GM13976 (cell line): ENCODE measurements at regions not wholly inside any gene's neighbourhood (a gene's known extent, or its start where the extent isn't known, plus 50 kb on each side); places are given as distances from the start of the nearest gene placed in this dataset.

Experiments used
- DNase-seq: peaks from one replicate; pipeline ENCODE4 v3.0.0; 2012; ENCODE audit warnings: low spot score
- CTCF ChIP-seq: IDR thresholded peaks from 2 replicates; pipeline ENCODE4 v1.5.1; 2012; ENCODE audit warnings: borderline replicate concordance, mild to moderate bottlenecking; ENCODE audit not compliant: insufficient read depth; ENCODE audit errors: extremely low read depth, missing control alignments, control extremely low read depth
- in situ Hi-C: fragments of 300-500 bp; cut with MboI; formaldehyde crosslinking; loops from one replicate; pipeline ENCODE4 v1.12.0; 2022; ENCODE audit warnings: low sequenced_read_pairs, mixed read lengths, inconsistent platforms; ENCODE audit not compliant: unreplicated experiment

GRCh38 chr7:13411151-13411550, 578.3 kb downstream of the ETV1 start:
- in situ Hi-C loops, result no loop called here
- TF ChIP-seq CTCF, result no peak
- no peak for DNase-seq

- in situ Hi-C loops, result no loop called here
- no peak for TF ChIP-seq CTCF
- DNase-seq, result no peak
These were observed 577.8 kb downstream of the ETV1 start for GRCh38 chr7:13411636-13412035.

- no peak for DNase-seq
- in situ Hi-C loops, result no loop called here
- no peak for TF ChIP-seq CTCF
These were observed 575.3 kb downstream of the ETV1 start for GRCh38 chr7:13414181-13414580.

- in situ Hi-C loops, result no loop called here
- no peak for DNase-seq
- TF ChIP-seq CTCF, result no peak
These were observed 574.8 kb downstream of the ETV1 start for GRCh38 chr7:13414661-13415107.

- in situ Hi-C loops, result no loop called here
- no peak for TF ChIP-seq CTCF
- DNase-seq, result no peak
These were observed 573.4 kb downstream of the ETV1 start for GRCh38 chr7:13416071-13416470.

- DNase-seq, result no peak
- in situ Hi-C loops, result no loop called here
- no peak for TF ChIP-seq CTCF
These were observed 572.9 kb downstream of the ETV1 start for GRCh38 chr7:13416544-13416943.

GRCh38 chr7:13420726-13421125, 568.7 kb downstream of the ETV1 start:
- no peak for DNase-seq
- in situ Hi-C loops, result no loop called here
- TF ChIP-seq CTCF, result no peak
